D721Med (cell line): ENCODE measurements at regions not wholly inside any gene's neighbourhood (a gene's known extent, or its start where the extent isn't known, plus 50 kb on each side); places are given as distances from the start of the nearest gene placed in this dataset.

Experiments
- DNase-seq: peaks from one replicate; pipeline ENCODE4 v3.0.0; 2011; ENCODE audit warnings: low spot score; ENCODE audit not compliant: insufficient read length
- FAIRE-seq: peaks from 2 replicates; lab custom pipeline; 2011; peaks lifted over from hg19 to GRCh38; lab: Jason Lieb, UNC
- TF ChIP-seq, protein P1 (sequence below): IDR thresholded peaks from 2 replicates; pipeline ENCODE4 v1.5.1; 2012; ENCODE audit warnings: mild to moderate bottlenecking, control low read depth; ENCODE audit not compliant: insufficient read depth; ENCODE audit errors: missing control alignments

- DNase-seq (no peak), FAIRE-seq (no peak)
- TF ChIP-seq, protein P1, sequence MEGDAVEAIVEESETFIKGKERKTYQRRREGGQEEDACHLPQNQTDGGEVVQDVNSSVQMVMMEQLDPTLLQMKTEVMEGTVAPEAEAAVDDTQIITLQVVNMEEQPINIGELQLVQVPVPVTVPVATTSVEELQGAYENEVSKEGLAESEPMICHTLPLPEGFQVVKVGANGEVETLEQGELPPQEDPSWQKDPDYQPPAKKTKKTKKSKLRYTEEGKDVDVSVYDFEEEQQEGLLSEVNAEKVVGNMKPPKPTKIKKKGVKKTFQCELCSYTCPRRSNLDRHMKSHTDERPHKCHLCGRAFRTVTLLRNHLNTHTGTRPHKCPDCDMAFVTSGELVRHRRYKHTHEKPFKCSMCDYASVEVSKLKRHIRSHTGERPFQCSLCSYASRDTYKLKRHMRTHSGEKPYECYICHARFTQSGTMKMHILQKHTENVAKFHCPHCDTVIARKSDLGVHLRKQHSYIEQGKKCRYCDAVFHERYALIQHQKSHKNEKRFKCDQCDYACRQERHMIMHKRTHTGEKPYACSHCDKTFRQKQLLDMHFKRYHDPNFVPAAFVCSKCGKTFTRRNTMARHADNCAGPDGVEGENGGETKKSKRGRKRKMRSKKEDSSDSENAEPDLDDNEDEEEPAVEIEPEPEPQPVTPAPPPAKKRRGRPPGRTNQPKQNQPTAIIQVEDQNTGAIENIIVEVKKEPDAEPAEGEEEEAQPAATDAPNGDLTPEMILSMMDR = no peak
Observed at GRCh38 chr7:9796241-9796640, 1177.4 kb upstream of the PHF14 start.

DNA sequence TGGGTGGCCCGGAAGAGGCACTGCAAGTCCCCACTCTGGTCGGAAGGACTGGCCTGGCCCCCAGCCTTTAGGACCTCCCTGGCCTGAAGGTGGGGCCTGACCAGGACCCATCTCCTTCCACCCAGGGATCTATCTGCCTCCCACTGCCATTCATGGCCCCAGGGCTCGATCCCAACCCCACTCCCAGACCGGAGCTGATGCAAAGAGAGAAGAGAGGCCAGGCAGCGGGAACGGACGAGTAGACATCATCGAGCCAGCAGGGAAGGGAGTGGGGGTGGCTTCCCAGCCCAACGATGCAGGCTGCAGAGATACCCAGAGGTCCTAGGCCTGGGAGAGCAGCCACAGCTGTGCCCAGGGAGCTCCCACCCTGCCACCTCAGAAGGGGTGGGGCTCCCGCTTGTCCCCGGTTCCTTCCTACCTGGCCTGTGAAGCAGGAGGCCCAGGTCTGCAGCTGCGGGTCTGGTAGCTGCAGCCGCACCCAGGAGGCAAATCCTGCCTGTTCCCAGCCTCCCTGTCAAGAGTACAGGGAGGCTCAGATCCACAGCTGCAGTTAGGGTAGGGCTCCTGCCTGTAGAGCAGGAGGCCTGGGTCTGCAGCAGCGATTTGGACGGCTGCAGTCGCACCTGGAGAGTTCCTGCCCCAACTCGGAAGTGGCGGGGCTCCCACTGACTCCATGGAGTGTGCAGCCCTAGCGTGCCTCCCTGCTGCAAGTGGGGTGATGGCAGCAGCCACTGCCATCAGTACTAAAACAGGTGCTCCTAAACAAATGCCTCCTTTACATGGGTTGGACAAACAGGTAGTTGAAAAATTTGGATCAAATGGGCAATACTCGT, 1151.0 kb upstream of the PHF14 start:
- TF ChIP-seq, protein P1 = no peak
- FAIRE-seq (no peak), DNase-seq (no peak)

DNA sequence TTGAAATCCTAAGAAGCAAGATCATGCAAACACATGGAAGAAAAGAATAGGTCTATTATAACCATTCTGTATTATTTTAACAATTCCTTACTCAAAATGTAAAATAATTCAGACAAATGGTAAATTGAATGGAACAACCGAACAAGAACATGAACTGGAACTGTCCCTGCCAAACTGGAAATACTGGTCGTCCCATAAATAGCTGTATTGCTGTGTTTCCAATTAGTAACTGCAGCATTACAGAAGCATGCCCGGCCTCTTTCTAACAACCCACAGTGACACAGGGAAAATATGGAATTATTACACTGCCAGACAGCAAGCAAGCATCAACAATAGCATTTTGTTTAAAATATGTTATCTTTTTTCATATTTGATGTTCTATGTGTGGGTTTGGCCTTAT, 1138.5 kb upstream of the PHF14 start:
- DNase-seq (no peak), FAIRE-seq (no peak)
- TF ChIP-seq, protein P1 = no peak

DNA sequence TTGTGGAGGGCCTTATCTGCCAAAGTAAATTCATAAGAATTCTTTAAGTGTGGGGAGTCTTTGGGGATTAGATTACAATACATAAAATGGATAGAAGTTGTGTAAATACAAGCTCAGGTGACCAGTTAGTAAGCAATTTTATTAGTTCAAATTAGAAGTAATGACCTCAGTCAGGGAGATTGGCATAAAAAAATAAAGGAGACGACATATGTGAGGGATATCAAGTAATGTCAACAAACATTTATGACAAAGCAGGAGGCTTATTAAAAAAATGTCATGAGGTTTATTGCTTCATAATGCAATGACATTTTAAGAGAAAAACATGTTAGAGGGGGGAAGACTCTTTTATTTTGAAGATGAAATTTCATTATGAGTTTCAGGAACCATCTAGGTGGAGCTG, 1137.0 kb upstream of the PHF14 start:
- no peak for DNase-seq
- TF ChIP-seq, protein P1 = no peak
- FAIRE-seq = no peak

DNA sequence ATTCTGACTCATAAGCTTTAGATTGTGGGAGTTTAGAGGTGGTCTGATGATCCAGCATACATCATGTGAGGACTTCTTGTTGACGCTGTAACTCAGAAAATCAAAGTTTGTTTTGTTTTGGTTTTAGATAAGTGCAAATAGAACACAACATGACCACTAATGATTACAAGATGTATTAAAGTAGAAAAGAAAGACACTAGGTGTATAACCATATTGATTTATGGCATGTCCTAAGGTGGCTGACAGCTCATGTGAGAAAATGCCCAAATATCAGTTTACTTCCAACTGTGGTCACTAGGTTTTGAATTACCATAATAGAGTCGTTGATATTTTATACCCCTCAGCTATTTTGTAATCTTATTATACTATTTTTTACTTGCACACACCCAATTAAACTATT, 1131.4 kb upstream of the PHF14 start:
- FAIRE-seq = no peak
- TF ChIP-seq, protein P1 = no peak
- DNase-seq = no peak

- DNase-seq = no peak
- TF ChIP-seq, protein P1 = no peak
- FAIRE-seq = no peak
Observed at GRCh38 chr7:9846902-9847301, 1126.8 kb upstream of the PHF14 start.

DNA sequence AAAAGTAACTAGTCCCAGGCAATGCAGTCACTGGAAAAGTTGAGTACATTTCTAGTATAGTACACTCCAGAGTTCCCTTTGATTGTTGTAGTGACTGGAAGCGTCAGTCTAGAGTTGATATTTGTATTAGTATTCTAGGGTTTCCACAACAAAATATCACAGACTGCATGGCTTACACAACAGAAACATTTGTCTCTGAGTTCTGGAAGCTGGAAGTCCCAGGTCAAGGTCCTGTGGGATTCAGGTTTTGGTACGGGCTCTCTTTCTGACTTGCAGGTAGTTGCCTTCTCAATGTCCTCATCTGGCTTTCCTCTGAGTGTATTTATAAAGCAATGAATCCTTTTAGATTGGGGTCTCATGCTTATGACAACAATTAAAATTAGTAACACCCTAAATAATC, 1119.1 kb upstream of the PHF14 start:
- no peak for FAIRE-seq

More for the DNA sequence above, 1119.1 kb upstream of the PHF14 start:
- TF ChIP-seq, protein P1 = no peak
- DNase-seq = no peak
